Caco-2 (cell line): ENCODE measurements at regions not wholly inside any gene's neighbourhood (a gene's known extent, or its start where the extent isn't known, plus 50 kb on each side); places are given as distances from the start of the nearest gene placed in this dataset.

Experiments
- BruUV-seq: library from RNA; stranded (reverse); fragments of 400-500 nt; replicated peaks from 2 replicates; lab custom pipeline; 2021; lab: Mats Ljungman, UMichigan
- CTCF ChIA-PET: fragments of 300-600 bp; sonication (Branson Sonifier 250); formaldehyde crosslinking; loops from one replicate; lab custom pipeline; 2022; ENCODE audit warnings: antibody characterized with exemption; lab: Charles Lee
- POLR2A ChIA-PET: fragments of 300-600 bp; sonication (Branson Sonifier 250); formaldehyde crosslinking; loops from one replicate; lab custom pipeline; 2022; ENCODE audit warnings: antibody characterized with exemption; lab: Charles Lee
- DNase-seq, 2 experiments: peaks; one replicate each; pipeline versions ENCODE4 v3.0.0 to v3.0.0-alpha.2; 2020 to 2022
- H3K27me3 ChIP-seq: replicated peaks from 2 replicates; pipeline ENCODE4 v1.6.0; 2011; ENCODE audit warnings: low read length; ENCODE audit not compliant: control insufficient read depth, insufficient read depth
- H3K36me3 ChIP-seq: 2 replicates; pipeline ENCODE4 v1.5.1; 2011; ENCODE audit warnings: low read length; ENCODE audit not compliant: control insufficient read depth, insufficient read depth
- H3K4me1 ChIP-seq: fragments of 250-450 bp; sonication (Bioruptor Pico); 2 replicates; pipeline ENCODE4 v1.5.1; 2020; ENCODE audit warnings: mild to moderate bottlenecking
- H3K4me3 ChIP-seq: 2 replicates; pipeline ENCODE4 v1.5.1; 2011; ENCODE audit warnings: low read depth, mild to moderate bottlenecking, control low read depth, low read length
- H3K9me3 ChIP-seq: fragments of 250-450 bp; sonication (Bioruptor Pico); 2 replicates; pipeline ENCODE4 v1.5.1; 2020; ENCODE audit warnings: mild to moderate bottlenecking, moderate library complexity
- H3K27ac Mint-ChIP-seq: one replicate; pipeline ENCODE4 v1.8.0; 2022; ENCODE audit warnings: mixed read lengths; ENCODE audit not compliant: unreplicated experiment
- H3K27me3 Mint-ChIP-seq: one replicate; pipeline ENCODE4 v1.8.0; 2022; ENCODE audit warnings: mixed read lengths; ENCODE audit not compliant: insufficient read depth, unreplicated experiment
- H3K36me3 Mint-ChIP-seq: one replicate; pipeline ENCODE4 v1.8.0; 2022; ENCODE audit warnings: mild to moderate bottlenecking, mixed read lengths; ENCODE audit not compliant: insufficient read depth, unreplicated experiment
- H3K4me1 Mint-ChIP-seq: one replicate; pipeline ENCODE4 v1.8.0; 2022; ENCODE audit warnings: low read depth, mixed read lengths; ENCODE audit not compliant: unreplicated experiment
- H3K4me3 Mint-ChIP-seq: one replicate; pipeline ENCODE4 v1.8.0; 2022; ENCODE audit warnings: mild to moderate bottlenecking, moderate library complexity, mixed read lengths; ENCODE audit not compliant: unreplicated experiment
- H3K9me3 Mint-ChIP-seq: one replicate; pipeline ENCODE4 v1.8.0; 2022; ENCODE audit warnings: mixed read lengths; ENCODE audit not compliant: unreplicated experiment
- CTCF ChIP-seq, 2 experiments: fragments of 200-600 bp in 1 of 2; IDR thresholded peaks; 1 replicate in 1 of 2; 2 replicates in 1 of 2; pipeline versions ENCODE4 v1.5.1 to v1.8.0; 2011 to 2022; ENCODE audit warnings: antibody characterized with exemption in 1 of 2, control low read depth in 1 of 2, inconsistent platforms in 1 of 2, low read depth in 1 of 2, low read length in 1 of 2, mild to moderate bottlenecking in 1 of 2, moderate library complexity in 1 of 2; ENCODE audit not compliant: insufficient read depth in 1 of 2, severe bottlenecking in 1 of 2, unreplicated experiment in 1 of 2
- intact Hi-C: fragments of 100-400 bp; cut with micrococcal nuclease; formaldehyde crosslinking; loops from one replicate; pipeline ENCODE4 v1.10.0; 2022; ENCODE audit not compliant: unreplicated experiment

GRCh38 chr12:82182601-82183190, 175.5 kb downstream of the CCDC59 start:
- no peak for TF ChIP-seq CTCF (IDR thresholded peaks at IDR 0.05; ENCODE audit: insufficient read depth in 1 of 2, low read depth in 1 of 2, low read length in 1 of 2, severe bottlenecking in 1 of 2, unreplicated experiment in 1 of 2)
- BruUV-seq, result no TSS peak
- Histone ChIP-seq H3K9me3 (no peaks in the 10 kb centered on the region), H3K4me3 (no peak overlapping the region), H3K4me1 (no peaks in the 10 kb centered on the region), H3K36me3 (no peaks in the 10 kb centered on the region), H3K27me3 (no peaks in the 10 kb centered on the region)
- intact Hi-C loops, result no loop called here
- peak in 1 of 2 experiments; percentile 11 for DNase-seq
- Mint-ChIP-seq H3K4me1 (peaks cover 21% of the 10 kb centered on the region), H3K27ac (no peak overlapping the region), H3K4me3 (no peak overlapping the region), H3K27me3 (peaks cover 2% of the 10 kb centered on the region), H3K9me3 (no peaks in the 10 kb centered on the region), H3K36me3 (no peaks in the 10 kb centered on the region)
- ChIA-PET CTCF (no interaction called here), POLR2A (no interaction called here)

- CTCF ChIA-PET, result no interaction called here
- no peak for DNase-seq
- BruUV-seq, result no TSS peak
- H3K27ac Mint-ChIP-seq, result no peak overlapping the region
- no peaks in the 10 kb centered on the region for H3K36me3 Mint-ChIP-seq
- intact Hi-C loops, result no loop called here
- H3K27me3 Mint-ChIP-seq, result no peaks in the 10 kb centered on the region
- H3K4me1 Mint-ChIP-seq, result peaks cover 10% of the 10 kb centered on the region
- no peak overlapping the region for H3K4me3 Mint-ChIP-seq
- no peaks in the 10 kb centered on the region for H3K36me3 ChIP-seq
- H3K27me3 ChIP-seq, result no peaks in the 10 kb centered on the region
- H3K4me1 ChIP-seq, result no peaks in the 10 kb centered on the region
- POLR2A ChIA-PET, result no interaction called here
- no peaks in the 10 kb centered on the region for H3K9me3 Mint-ChIP-seq
- H3K9me3 ChIP-seq, result no peaks in the 10 kb centered on the region
- TF ChIP-seq CTCF (IDR thresholded peaks at IDR 0.05; ENCODE audit: insufficient read depth in 1 of 2, low read depth in 1 of 2, low read length in 1 of 2, severe bottlenecking in 1 of 2, unreplicated experiment in 1 of 2), result no peak
- no peak overlapping the region for H3K4me3 ChIP-seq
Measured at GRCh38 chr12:82176761-82177490, 181.3 kb downstream of the CCDC59 start.

- DNase-seq, result no peak
- H3K4me1 Mint-ChIP-seq, result peaks cover 7% of the 10 kb centered on the region
- no peaks in the 10 kb centered on the region for H3K27me3 Mint-ChIP-seq
- intact Hi-C loops, result no loop called here
- no peaks in the 10 kb centered on the region for H3K27me3 ChIP-seq
- no TSS peak for BruUV-seq
- H3K27ac Mint-ChIP-seq, result no peak overlapping the region
- H3K9me3 ChIP-seq, result no peaks in the 10 kb centered on the region
- TF ChIP-seq CTCF (IDR thresholded peaks at IDR 0.05; ENCODE audit: insufficient read depth in 1 of 2, low read depth in 1 of 2, low read length in 1 of 2, severe bottlenecking in 1 of 2, unreplicated experiment in 1 of 2), result no peak
- no peak overlapping the region for H3K4me3 ChIP-seq
- ChIA-PET CTCF (no interaction called here), POLR2A (no interaction called here)
- H3K4me3 Mint-ChIP-seq, result no peak overlapping the region
- no peaks in the 10 kb centered on the region for H3K9me3 Mint-ChIP-seq
- H3K36me3 Mint-ChIP-seq, result no peaks in the 10 kb centered on the region
- H3K36me3 ChIP-seq, result no peaks in the 10 kb centered on the region
- H3K4me1 ChIP-seq, result no peaks in the 10 kb centered on the region
Measured at GRCh38 chr12:82176026-82176425, 182.2 kb downstream of the CCDC59 start.
